ENCODE measurements at regions not wholly inside any gene's neighbourhood (a gene's known extent, or its start where the extent isn't known, plus 50 kb on each side); places are given as distances from the start of the nearest gene placed in this dataset.

GRCh38 chr19:27675771-27676170, 1537.2 kb downstream of the UQCRFS1 start:
- no peak overlapping the region for H3K27ac ChIP-seq
- intact Hi-C loops (cut with micrococcal nuclease; ENCODE audit: unreplicated experiment), result no loop called here
- H3K36me3 ChIP-seq (ENCODE audit: low read depth), result no peaks in the 10 kb centered on the region
- no peak overlapping the region for H3K4me2 ChIP-seq
- H3K9me2 ChIP-seq (ENCODE audit: insufficient read depth), result no peaks in the 10 kb centered on the region
- DNase-seq, result no peak
- no peaks in the 10 kb centered on the region for H3F3A ChIP-seq (ENCODE audit: insufficient read depth, low read depth)
- H3K79me2 ChIP-seq (ENCODE audit: low read depth), result no peaks in the 10 kb centered on the region
- H3K4me1 ChIP-seq (replicated peaks; ENCODE audit: insufficient read depth), result no peaks in the 10 kb centered on the region
- CTCF ChIA-PET, result no interaction called here
- H3K27me3 ChIP-seq (ENCODE audit: insufficient read depth, low read depth), result peaks cover 43% of the 10 kb centered on the region
- H4K20me1 ChIP-seq (ENCODE audit: insufficient read depth), result no peaks in the 10 kb centered on the region
- no peak overlapping the region for H2AFZ ChIP-seq
- no peak for TF ChIP-seq EZH2 (IDR thresholded peaks at IDR 0.05; ENCODE audit: low read depth)
- no peak for TF ChIP-seq CTCF (conservative IDR thresholded peaks at IDR 0.05)
- H3K4me3 ChIP-seq, result no peak overlapping the region
- POLR2A ChIA-PET (ENCODE audit: unreplicated experiment), result no interaction called here
- H3K9me3 ChIP-seq (ENCODE audit: insufficient read depth, low read depth), result no peaks in the 10 kb centered on the region
- BruUV-seq (replicated peaks), result no TSS peak

- ChIA-PET CTCF (no interaction called here), POLR2A (ENCODE audit: unreplicated experiment) (no interaction called here)
- Histone ChIP-seq H3K9me2 (ENCODE audit: insufficient read depth) (no peaks in the 10 kb centered on the region), H3K27ac (no peak overlapping the region), H3K4me2 (no peak overlapping the region), H2AFZ (no peak overlapping the region), H3K27me3 (ENCODE audit: insufficient read depth, low read depth) (peaks cover 43% of the 10 kb centered on the region), H3K4me1 (replicated peaks; ENCODE audit: insufficient read depth) (no peaks in the 10 kb centered on the region), H3K36me3 (ENCODE audit: low read depth) (no peaks in the 10 kb centered on the region), H3K9me3 (ENCODE audit: insufficient read depth, low read depth) (no peaks in the 10 kb centered on the region), H4K20me1 (ENCODE audit: insufficient read depth) (no peaks in the 10 kb centered on the region), H3K4me3 (no peak overlapping the region), H3F3A (ENCODE audit: insufficient read depth, low read depth) (no peaks in the 10 kb centered on the region), H3K79me2 (ENCODE audit: low read depth) (no peaks in the 10 kb centered on the region)
- TF ChIP-seq EZH2 (IDR thresholded peaks at IDR 0.05; ENCODE audit: low read depth) (no peak), CTCF (conservative IDR thresholded peaks at IDR 0.05) (no peak)
- BruUV-seq (replicated peaks), result no TSS peak
- no peak for DNase-seq
- intact Hi-C loops (cut with micrococcal nuclease; ENCODE audit: unreplicated experiment), result no loop called here
Measured at GRCh38 chr19:27674701-27675100, 1538.2 kb downstream of the UQCRFS1 start.

- no peaks in the 10 kb centered on the region for H3F3A ChIP-seq (ENCODE audit: insufficient read depth, low read depth)
- no peaks in the 10 kb centered on the region for H3K9me2 ChIP-seq (ENCODE audit: insufficient read depth)
- CTCF ChIA-PET, result no interaction called here
- no peaks in the 10 kb centered on the region for H3K79me2 ChIP-seq (ENCODE audit: low read depth)
- intact Hi-C loops (cut with micrococcal nuclease; ENCODE audit: unreplicated experiment), result no loop called here
- POLR2A ChIA-PET (ENCODE audit: unreplicated experiment), result no interaction called here
- H4K20me1 ChIP-seq (ENCODE audit: insufficient read depth), result no peaks in the 10 kb centered on the region
- BruUV-seq (replicated peaks), result no TSS peak
- H3K4me2 ChIP-seq, result no peak overlapping the region
- no peaks in the 10 kb centered on the region for H3K36me3 ChIP-seq (ENCODE audit: low read depth)
- H2AFZ ChIP-seq, result no peak overlapping the region
- no peaks in the 10 kb centered on the region for H3K9me3 ChIP-seq (ENCODE audit: insufficient read depth, low read depth)
- H3K4me3 ChIP-seq, result no peak overlapping the region
- H3K4me1 ChIP-seq (replicated peaks; ENCODE audit: insufficient read depth), result no peaks in the 10 kb centered on the region
- H3K27ac ChIP-seq, result no peak overlapping the region
- no peak for TF ChIP-seq EZH2 (IDR thresholded peaks at IDR 0.05; ENCODE audit: low read depth)
- TF ChIP-seq CTCF (conservative IDR thresholded peaks at IDR 0.05), result no peak
- no peak for DNase-seq
- H3K27me3 ChIP-seq (ENCODE audit: insufficient read depth, low read depth), result peaks cover 43% of the 10 kb centered on the region
Measured at GRCh38 chr19:27673986-27674385, 1539.0 kb downstream of the UQCRFS1 start.

Measured in PC-9 (cell line).